Osteocyte (in vitro differentiated cells): ENCODE measurements at regions not wholly inside any gene's neighbourhood (a gene's known extent, or its start where the extent isn't known, plus 50 kb on each side); places are given as distances from the start of the nearest gene placed in this dataset.
A peak's percentile ranks its signal among the peaks of the same experiment; 100 is the strongest.

Experiments used
- DNase-seq: peaks from one replicate; pipeline ENCODE4 v3.0.0; 2021; ENCODE audit warnings: mixed read lengths; ENCODE audit not compliant: unreplicated experiment; ENCODE audit errors: extremely low spot score
- H3K27ac Mint-ChIP-seq: one replicate; pipeline ENCODE4 v1.8.0; 2021; ENCODE audit warnings: mild to moderate bottlenecking, mixed read lengths; ENCODE audit not compliant: unreplicated experiment
- H3K27me3 Mint-ChIP-seq: one replicate; pipeline ENCODE4 v1.8.0; 2021; ENCODE audit warnings: mixed read lengths; ENCODE audit not compliant: unreplicated experiment
- H3K36me3 Mint-ChIP-seq: one replicate; pipeline ENCODE4 v1.8.0; 2021; ENCODE audit warnings: mixed read lengths; ENCODE audit not compliant: unreplicated experiment
- H3K4me1 Mint-ChIP-seq: one replicate; pipeline ENCODE4 v1.8.0; 2021; ENCODE audit warnings: mixed read lengths; ENCODE audit not compliant: unreplicated experiment
- H3K4me3 Mint-ChIP-seq: one replicate; pipeline ENCODE4 v1.8.0; 2021; ENCODE audit warnings: mild to moderate bottlenecking, moderate library complexity, mixed read lengths; ENCODE audit not compliant: unreplicated experiment
- H3K9me3 Mint-ChIP-seq: one replicate; pipeline ENCODE4 v1.8.0; 2021; ENCODE audit warnings: mixed read lengths; ENCODE audit not compliant: unreplicated experiment
- CTCF ChIP-seq: fragments of 200-600 bp; sonication (generic); IDR thresholded peaks from 2 replicates; pipeline ENCODE4 v1.5.0; 2021; ENCODE audit warnings: antibody characterized with exemption, mild to moderate bottlenecking, moderate library complexity

GRCh38 chr2:3059141-3059925, 318.3 kb downstream of the EIPR1 start:
- Mint-ChIP-seq H3K36me3 (no peaks in the 10 kb centered on the region), H3K4me3 (no peak overlapping the region), H3K27me3 (no peaks in the 10 kb centered on the region), H3K27ac (no peak overlapping the region), H3K4me1 (no peaks in the 10 kb centered on the region), H3K9me3 (peaks cover 4% of the 10 kb centered on the region)
- DNase-seq: no peak
- TF ChIP-seq CTCF: no peak

- Mint-ChIP-seq H3K9me3 (peaks cover 4% of the 10 kb centered on the region), H3K36me3 (no peaks in the 10 kb centered on the region), H3K4me3 (no peak overlapping the region), H3K4me1 (no peaks in the 10 kb centered on the region), H3K27me3 (no peaks in the 10 kb centered on the region), H3K27ac (no peak overlapping the region)
- TF ChIP-seq CTCF: no peak
- DNase-seq: no peak
These were observed 323.6 kb downstream of the EIPR1 start for GRCh38 chr2:3054066-3054465.

GRCh38 chr2:3051266-3051665, 326.4 kb downstream of the EIPR1 start:
- peak; percentile 68 for DNase-seq
- TF ChIP-seq CTCF: no peak
- H3K4me3 Mint-ChIP-seq: no peak overlapping the region
- no peaks in the 10 kb centered on the region for H3K36me3 Mint-ChIP-seq
- H3K9me3 Mint-ChIP-seq: no peaks in the 10 kb centered on the region
- no peaks in the 10 kb centered on the region for H3K4me1 Mint-ChIP-seq
- no peak overlapping the region for H3K27ac Mint-ChIP-seq
- H3K27me3 Mint-ChIP-seq: no peaks in the 10 kb centered on the region

- no peak for TF ChIP-seq CTCF
- Mint-ChIP-seq H3K4me1 (peaks cover 10% of the 10 kb centered on the region), H3K36me3 (no peaks in the 10 kb centered on the region), H3K4me3 (no peak overlapping the region), H3K27me3 (no peaks in the 10 kb centered on the region), H3K9me3 (peaks cover 5% of the 10 kb centered on the region), H3K27ac (no peak overlapping the region)
- peak; percentile 82 for DNase-seq
These were observed 331.3 kb downstream of the EIPR1 start for GRCh38 chr2:3046170-3046865.

GRCh38 chr2:3045318-3045921, 332.2 kb downstream of the EIPR1 start:
- Mint-ChIP-seq H3K27ac (no peak overlapping the region), H3K4me1 (peaks cover 12% of the 10 kb centered on the region), H3K9me3 (peaks cover 5% of the 10 kb centered on the region), H3K27me3 (no peaks in the 10 kb centered on the region), H3K4me3 (no peak overlapping the region), H3K36me3 (no peaks in the 10 kb centered on the region)
- no peak for DNase-seq
- no peak for TF ChIP-seq CTCF
